ENCODE measurements at regions not wholly inside any gene's neighbourhood (a gene's known extent, or its start where the extent isn't known, plus 50 kb on each side); places are given as distances from the start of the nearest gene placed in this dataset.

GRCh38 chr2:19747310-19748072, 154.3 kb downstream of the TTC32 start:
- no peak for TF ChIP-seq CTCF (IDR thresholded peaks at IDR 0.05)
- no peak for TF ChIP-seq REST (IDR thresholded peaks at IDR 0.05; ENCODE audit: insufficient read depth in 1 of 2, low read depth in 2 of 2, low read length in 1 of 2)
- TF ChIP-seq SIN3A (IDR thresholded peaks at IDR 0.05; ENCODE audit: borderline replicate concordance, insufficient read depth, low read depth, low read length) = no peak
- no peak for TF ChIP-seq POLR2AphosphoS5 (IDR thresholded peaks at IDR 0.05; ENCODE audit: low read depth, low read length)
